PC-9 (cell line): ENCODE measurements at regions not wholly inside any gene's neighbourhood (a gene's known extent, or its start where the extent isn't known, plus 50 kb on each side); places are given as distances from the start of the nearest gene placed in this dataset.

Source experiments
- BruUV-seq: library from RNA; stranded (reverse); fragments of 400-500 nt; replicated peaks from 2 replicates; lab custom pipeline; 2021; lab: Mats Ljungman, UMichigan
- CTCF ChIA-PET: fragments of 300-600 bp; sonication (Branson Sonifier 250); formaldehyde crosslinking; loops from one replicate; lab custom pipeline; 2022; ENCODE audit warnings: antibody characterized with exemption; lab: Charles Lee
- POLR2A ChIA-PET: fragments of 300-600 bp; sonication (Branson Sonifier 250); formaldehyde crosslinking; loops from one replicate; lab custom pipeline; 2022; ENCODE audit warnings: antibody characterized with exemption; ENCODE audit not compliant: unreplicated experiment; lab: Charles Lee
- DNase-seq, 2 experiments: peaks; one replicate each; pipeline versions ENCODE4 v3.0.0 to v3.0.0-alpha.2; 2015 to 2022; ENCODE audit warnings: mixed read lengths in 1 of 2
- H2AFZ ChIP-seq: fragments of 200-600 bp; sonication (generic); 2 replicates; pipeline ENCODE4 v1.8.1; 2017; ENCODE audit warnings: antibody characterized with exemption
- H3F3A ChIP-seq: fragments of 200-600 bp; sonication (generic); 2 replicates; pipeline ENCODE4 v1.8.1; 2017; ENCODE audit warnings: antibody characterized with exemption, mild to moderate bottlenecking, low read depth; ENCODE audit not compliant: insufficient read depth
- H3K27ac ChIP-seq: fragments of 200-600 bp; sonication (generic); 2 replicates; pipeline ENCODE4 v1.6.1; 2016; ENCODE audit warnings: mixed run types
- H3K27me3 ChIP-seq: fragments of 200-600 bp; sonication (generic); 2 replicates; pipeline ENCODE4 v1.6.1; 2016; ENCODE audit warnings: low read depth, mixed run types; ENCODE audit not compliant: insufficient read depth
- H3K36me3 ChIP-seq: fragments of 200-600 bp; sonication (generic); 2 replicates; pipeline ENCODE4 v1.6.1; 2016; ENCODE audit warnings: low read depth, mixed run types
- H3K4me1 ChIP-seq: fragments of 200-600 bp; sonication (generic); replicated peaks from 2 replicates; pipeline ENCODE4 v1.6.1; 2016; ENCODE audit warnings: mixed run types; ENCODE audit not compliant: insufficient read depth
- H3K4me2 ChIP-seq: fragments of 200-600 bp; sonication (generic); 2 replicates; pipeline ENCODE4 v1.6.1; 2017; ENCODE audit warnings: mixed run types
- H3K4me3 ChIP-seq: fragments of 200-600 bp; sonication (generic); 2 replicates; pipeline ENCODE4 v1.6.1; 2016; ENCODE audit warnings: mixed run types
- H3K79me2 ChIP-seq: fragments of 200-600 bp; sonication (generic); 2 replicates; pipeline ENCODE4 v1.6.1; 2017; ENCODE audit warnings: low read depth, mixed run types
- H3K9me2 ChIP-seq: fragments of 200-600 bp; sonication (generic); 2 replicates; pipeline ENCODE4 v1.8.1; 2017; ENCODE audit warnings: mild to moderate bottlenecking; ENCODE audit not compliant: insufficient read depth
- H3K9me3 ChIP-seq: fragments of 200-600 bp; sonication (generic); 2 replicates; pipeline ENCODE4 v1.8.1; 2016; ENCODE audit warnings: low read depth; ENCODE audit not compliant: insufficient read depth
- H4K20me1 ChIP-seq: fragments of 200-600 bp; sonication (generic); 2 replicates; pipeline ENCODE4 v1.8.1; 2017; ENCODE audit not compliant: insufficient read depth
- EZH2 ChIP-seq: fragments of 200-600 bp; sonication (generic); IDR thresholded peaks from 2 replicates; pipeline ENCODE4 v1.8.0; 2017; ENCODE audit warnings: antibody characterized with exemption, low read depth
- intact Hi-C: fragments of 100-400 bp; cut with micrococcal nuclease; formaldehyde crosslinking; loops from one replicate; pipeline ENCODE4 v1.10.0; 2022; ENCODE audit not compliant: unreplicated experiment
- TF ChIP-seq, protein P1 (sequence below): fragments of 200-600 bp; sonication (generic); conservative IDR thresholded peaks from 2 replicates; pipeline ENCODE4 v1.6.1; 2017; ENCODE audit warnings: mixed run types, antibody characterized with exemption, mild to moderate bottlenecking, moderate library complexity

DNA sequence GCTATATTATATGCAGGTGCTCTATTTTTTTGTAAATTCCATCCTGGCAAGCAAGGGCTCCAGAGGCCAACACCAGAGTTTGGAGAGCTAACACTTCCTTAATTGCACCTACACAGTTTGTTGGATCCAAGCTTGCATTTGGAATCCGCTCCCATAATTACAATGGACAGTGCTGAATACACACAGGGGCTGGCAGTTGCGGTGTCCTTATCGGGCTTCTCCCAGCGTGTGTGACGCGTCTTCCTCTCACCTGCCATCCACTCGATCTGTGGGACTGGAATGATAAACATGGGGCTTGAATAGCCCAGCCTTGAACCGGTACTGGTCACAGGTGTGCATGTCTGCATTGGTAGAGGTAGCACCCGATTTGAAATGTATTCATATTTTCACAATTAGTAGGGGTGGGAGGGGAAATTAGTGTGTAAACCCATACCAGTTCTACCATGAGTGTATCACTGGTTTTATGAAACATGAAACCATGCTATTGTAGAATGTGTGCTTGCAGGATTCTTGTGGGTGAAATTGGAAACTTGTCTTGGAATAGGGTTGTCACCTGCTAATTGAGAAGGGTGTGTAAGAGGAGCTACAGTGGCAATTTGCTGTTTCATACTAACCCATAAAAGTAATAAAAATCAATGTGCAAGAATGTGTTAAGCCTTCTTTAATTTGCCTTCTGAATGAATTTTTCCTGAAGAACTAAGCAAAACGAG, 316.5 kb downstream of the WDR11 start:
- TF ChIP-seq, protein P1, sequence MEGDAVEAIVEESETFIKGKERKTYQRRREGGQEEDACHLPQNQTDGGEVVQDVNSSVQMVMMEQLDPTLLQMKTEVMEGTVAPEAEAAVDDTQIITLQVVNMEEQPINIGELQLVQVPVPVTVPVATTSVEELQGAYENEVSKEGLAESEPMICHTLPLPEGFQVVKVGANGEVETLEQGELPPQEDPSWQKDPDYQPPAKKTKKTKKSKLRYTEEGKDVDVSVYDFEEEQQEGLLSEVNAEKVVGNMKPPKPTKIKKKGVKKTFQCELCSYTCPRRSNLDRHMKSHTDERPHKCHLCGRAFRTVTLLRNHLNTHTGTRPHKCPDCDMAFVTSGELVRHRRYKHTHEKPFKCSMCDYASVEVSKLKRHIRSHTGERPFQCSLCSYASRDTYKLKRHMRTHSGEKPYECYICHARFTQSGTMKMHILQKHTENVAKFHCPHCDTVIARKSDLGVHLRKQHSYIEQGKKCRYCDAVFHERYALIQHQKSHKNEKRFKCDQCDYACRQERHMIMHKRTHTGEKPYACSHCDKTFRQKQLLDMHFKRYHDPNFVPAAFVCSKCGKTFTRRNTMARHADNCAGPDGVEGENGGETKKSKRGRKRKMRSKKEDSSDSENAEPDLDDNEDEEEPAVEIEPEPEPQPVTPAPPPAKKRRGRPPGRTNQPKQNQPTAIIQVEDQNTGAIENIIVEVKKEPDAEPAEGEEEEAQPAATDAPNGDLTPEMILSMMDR, result no peak
- no peak for TF ChIP-seq EZH2
- Histone ChIP-seq H3K4me2 (no peak overlapping the region), H4K20me1 (no peaks in the 10 kb centered on the region), H3K36me3 (no peaks in the 10 kb centered on the region), H2AFZ (no peak overlapping the region), H3K9me2 (no peaks in the 10 kb centered on the region), H3K27ac (no peak overlapping the region), H3F3A (no peaks in the 10 kb centered on the region), H3K4me3 (no peak overlapping the region), H3K9me3 (no peaks in the 10 kb centered on the region), H3K4me1 (no peaks in the 10 kb centered on the region), H3K27me3 (no peaks in the 10 kb centered on the region), H3K79me2 (no peaks in the 10 kb centered on the region)
- ChIA-PET POLR2A (no interaction called here), CTCF (no interaction called here)
- DNase-seq, result no peak
- BruUV-seq, result no TSS peak
- intact Hi-C loops, result no loop called here

DNA sequence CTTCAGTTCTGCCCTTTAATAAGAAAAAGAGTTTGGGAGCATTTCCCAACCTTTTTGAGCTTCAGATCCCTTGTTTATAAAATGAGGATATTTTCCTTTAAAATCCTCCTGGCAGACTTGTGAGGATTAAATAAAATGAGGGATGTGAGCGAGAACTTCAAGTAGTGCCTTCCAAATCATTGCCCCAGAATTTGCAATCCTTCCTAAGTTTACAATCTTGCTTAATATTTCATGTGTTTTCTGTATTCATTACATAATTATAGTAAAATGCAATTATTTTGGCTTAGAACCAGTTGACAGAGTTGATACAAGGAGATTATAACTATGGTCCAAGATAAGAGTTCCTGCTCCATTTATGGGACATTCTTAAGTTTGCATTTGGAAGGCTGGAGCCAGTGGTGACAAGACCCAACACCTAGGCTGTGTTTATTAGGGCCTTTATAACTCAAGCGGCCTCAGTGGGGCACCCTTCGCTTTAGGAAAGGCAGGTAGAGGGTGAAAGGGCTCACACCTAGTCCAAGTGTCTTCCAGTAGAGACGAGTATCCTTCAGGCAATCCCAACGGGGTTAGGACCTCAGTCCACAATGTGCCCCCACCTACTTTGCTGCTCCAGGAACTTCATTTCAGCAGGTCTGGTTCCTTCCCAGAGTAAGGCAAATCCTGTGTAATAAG, 317.5 kb downstream of the WDR11 start:
- H3K9me2 ChIP-seq, result no peaks in the 10 kb centered on the region
- H3K79me2 ChIP-seq, result no peaks in the 10 kb centered on the region
- no TSS peak for BruUV-seq
- ChIA-PET CTCF (no interaction called here), POLR2A (no interaction called here)
- H3K9me3 ChIP-seq, result no peaks in the 10 kb centered on the region
- no peak overlapping the region for H3K4me2 ChIP-seq
- TF ChIP-seq, protein P1, result no peak
- no peak for TF ChIP-seq EZH2
- no peaks in the 10 kb centered on the region for H3K4me1 ChIP-seq
- DNase-seq, result no peak
- H2AFZ ChIP-seq, result no peak overlapping the region
- no peaks in the 10 kb centered on the region for H3K27me3 ChIP-seq
- H3K36me3 ChIP-seq, result no peaks in the 10 kb centered on the region
- no peak overlapping the region for H3K4me3 ChIP-seq
- no peak overlapping the region for H3K27ac ChIP-seq
- H3F3A ChIP-seq, result no peaks in the 10 kb centered on the region
- H4K20me1 ChIP-seq, result no peaks in the 10 kb centered on the region
- intact Hi-C loops, result no loop called here

DNA sequence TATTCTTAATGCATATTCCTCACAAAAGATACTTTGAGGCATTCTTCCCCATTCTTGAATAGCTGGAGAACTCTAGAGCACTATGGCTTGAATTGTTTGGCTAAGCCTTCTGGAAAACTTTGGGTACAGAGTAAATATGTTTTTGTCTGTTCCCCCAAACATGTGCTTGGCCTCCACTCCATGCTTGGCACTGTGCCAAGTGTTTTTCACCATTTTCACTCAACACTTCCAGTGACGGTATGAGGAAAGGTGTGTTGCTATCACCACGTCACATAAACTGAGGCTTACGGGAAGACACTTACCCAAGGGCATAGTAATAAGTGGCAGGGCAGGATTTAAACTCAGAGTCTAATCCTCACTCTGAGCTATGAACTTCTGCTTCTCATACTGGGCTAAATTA, 318.2 kb downstream of the WDR11 start:
- TF ChIP-seq, protein P1, result no peak
- Histone ChIP-seq H3F3A (no peaks in the 10 kb centered on the region), H3K9me2 (no peaks in the 10 kb centered on the region), H3K4me1 (no peaks in the 10 kb centered on the region), H3K27ac (no peak overlapping the region), H3K27me3 (no peaks in the 10 kb centered on the region), H3K79me2 (no peaks in the 10 kb centered on the region), H4K20me1 (no peaks in the 10 kb centered on the region), H3K4me2 (no peak overlapping the region), H3K9me3 (no peaks in the 10 kb centered on the region), H3K4me3 (no peak overlapping the region), H2AFZ (no peak overlapping the region), H3K36me3 (no peaks in the 10 kb centered on the region)
- no peak for DNase-seq
- ChIA-PET POLR2A (no interaction called here), CTCF (no interaction called here)
- BruUV-seq, result no TSS peak
- intact Hi-C loops, result no loop called here
